ENCODE measurements at regions not wholly inside any gene's neighbourhood (a gene's known extent, or its start where the extent isn't known, plus 50 kb on each side); places are given as distances from the start of the nearest gene placed in this dataset.

DNA sequence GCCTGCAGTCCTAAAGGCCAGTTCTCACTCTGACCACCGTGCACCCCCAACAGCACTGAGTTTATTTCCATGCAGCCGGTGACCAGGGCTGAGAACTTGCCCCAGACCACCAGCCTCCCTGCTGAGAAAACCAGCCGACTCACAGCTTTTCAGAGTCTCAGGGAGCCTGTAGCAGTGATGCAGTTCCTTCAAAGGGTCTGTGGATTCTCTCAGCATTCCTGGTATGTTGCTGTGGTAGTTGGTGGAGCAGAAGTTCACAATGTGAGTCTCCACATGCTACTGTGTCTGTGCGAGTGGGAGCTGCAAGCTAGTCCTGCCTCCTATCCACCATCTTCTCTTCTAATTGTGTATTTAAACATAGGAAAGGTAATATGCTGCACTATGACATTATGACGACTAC, 254.9 kb upstream of the KLF12 start:
- H3K36me3 Mint-ChIP-seq, result peaks cover 63% of the 10 kb centered on the region
- H3K9me3 Mint-ChIP-seq, result peaks cover 0 to 26% (median 6%) of the 10 kb centered on the region in 7 donors

DNA sequence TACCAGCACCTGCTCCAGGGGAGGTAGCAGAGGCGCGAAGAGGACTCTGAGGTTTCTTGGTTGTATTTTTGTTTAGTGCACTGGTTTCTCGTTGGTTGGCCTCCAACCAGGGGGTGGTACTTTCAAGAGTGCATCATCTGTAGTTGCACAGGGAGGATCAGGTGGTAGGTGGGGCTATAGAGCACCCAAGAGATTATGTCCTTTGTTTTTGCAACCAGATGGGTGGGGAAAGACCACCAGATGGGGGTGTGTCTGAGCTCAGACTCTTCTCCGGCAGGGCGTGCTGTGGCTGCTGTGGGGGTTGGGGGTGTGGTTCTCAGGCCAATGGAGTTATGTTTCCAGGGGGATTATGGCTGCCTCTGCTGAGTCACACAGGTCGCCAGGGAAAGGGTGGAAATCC, 254.4 kb upstream of the KLF12 start:
- ATAC-seq (ENCODE audit: low read depth in 2 of 2), result no peak
- Mint-ChIP-seq H3K36me3 (peaks cover 67% of the 10 kb centered on the region), H3K4me3 (no peak overlapping the region), H3K4me1 (peaks cover 0 to 14% (median 8%) of the 10 kb centered on the region in 4 donors), H3K27me3 (no peaks in the 10 kb centered on the region), H3K9me3 (peaks cover 0 to 29% (median 7%) of the 10 kb centered on the region in 7 donors), H3K27ac (no peak overlapping the region)
- DNase-seq, result no peak
- Histone ChIP-seq H3K27ac (ENCODE audit: insufficient read depth, low read length, poor library complexity, severe bottlenecking) (no peak overlapping the region), H3K4me3 (ENCODE audit: low read depth, low read length) (no peak overlapping the region), H3K27me3 (ENCODE audit: control insufficient read depth, insufficient read depth, low read length) (no peaks in the 10 kb centered on the region), H3K36me3 (ENCODE audit: control insufficient read depth, insufficient read depth, low read length) (peaks cover 2% of the 10 kb centered on the region), H3K4me1 (ENCODE audit: control insufficient read depth, insufficient read depth, low read length, poor library complexity, severe bottlenecking) (no peaks in the 10 kb centered on the region), H3K9me3 (ENCODE audit: control insufficient read depth in 2 of 2, low read length in 2 of 2) (no peaks in the 10 kb centered on the region)

More for the DNA sequence above, 254.9 kb upstream of the KLF12 start:
- H3K27me3 ChIP-seq (ENCODE audit: control insufficient read depth, insufficient read depth, low read length), result no peaks in the 10 kb centered on the region
- H3K36me3 ChIP-seq (ENCODE audit: control insufficient read depth, insufficient read depth, low read length), result peaks cover 2% of the 10 kb centered on the region
- H3K27me3 Mint-ChIP-seq, result no peaks in the 10 kb centered on the region
- no peaks in the 10 kb centered on the region for H3K9me3 ChIP-seq (ENCODE audit: control insufficient read depth in 2 of 2, low read length in 2 of 2)
- H3K27ac Mint-ChIP-seq, result no peak overlapping the region
- H3K4me1 Mint-ChIP-seq, result peaks cover 0 to 14% (median 8%) of the 10 kb centered on the region in 4 donors
- H3K4me3 Mint-ChIP-seq, result no peak overlapping the region
- H3K4me3 ChIP-seq (ENCODE audit: low read depth, low read length), result no peak overlapping the region
- ATAC-seq (ENCODE audit: low read depth in 2 of 2), result no peak
- DNase-seq, result no peak
- H3K27ac ChIP-seq (ENCODE audit: insufficient read depth, low read length, poor library complexity, severe bottlenecking), result no peak overlapping the region
- H3K4me1 ChIP-seq (ENCODE audit: control insufficient read depth, insufficient read depth, low read length, poor library complexity, severe bottlenecking), result no peaks in the 10 kb centered on the region

DNA sequence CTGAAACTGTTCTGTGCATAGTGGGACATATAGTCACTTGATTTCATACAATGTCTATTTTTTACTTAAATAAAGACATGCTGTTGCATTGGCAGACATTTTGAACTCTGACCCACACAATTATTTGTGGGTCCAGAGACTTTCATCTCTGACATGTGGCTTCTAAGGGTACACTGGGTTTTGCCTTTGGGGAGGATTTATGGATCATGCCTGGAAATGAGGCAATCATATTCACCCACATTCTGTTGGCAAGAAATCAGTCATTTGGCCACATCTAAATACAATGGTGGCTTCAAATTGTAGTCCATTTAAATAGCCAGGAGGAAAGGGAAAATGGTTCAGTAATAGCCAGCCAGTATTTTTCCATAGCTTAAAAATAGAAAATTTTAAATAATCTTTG, 238.3 kb upstream of the KLF12 start:
- Mint-ChIP-seq H3K4me1 (peaks cover 0 to 16% (median 5%) of the 10 kb centered on the region in 4 donors), H3K27ac (no peak overlapping the region), H3K9me3 (no peaks in the 10 kb centered on the region), H3K4me3 (no peak overlapping the region), H3K36me3 (peaks cover 46% of the 10 kb centered on the region), H3K27me3 (no peaks in the 10 kb centered on the region)
- H3K4me1 ChIP-seq (ENCODE audit: control insufficient read depth, insufficient read depth, low read length, poor library complexity, severe bottlenecking), result no peaks in the 10 kb centered on the region
- H3K27ac ChIP-seq (ENCODE audit: insufficient read depth, low read length, poor library complexity, severe bottlenecking), result no peak overlapping the region
- H3K9me3 ChIP-seq (ENCODE audit: control insufficient read depth in 2 of 2, low read length in 2 of 2), result no peaks in the 10 kb centered on the region
- H3K27me3 ChIP-seq (ENCODE audit: control insufficient read depth, insufficient read depth, low read length), result no peaks in the 10 kb centered on the region
- H3K36me3 ChIP-seq (ENCODE audit: control insufficient read depth, insufficient read depth, low read length), result peaks cover 7% of the 10 kb centered on the region
- DNase-seq, result no peak
- no peak for ATAC-seq (ENCODE audit: low read depth in 2 of 2)
- H3K4me3 ChIP-seq (ENCODE audit: low read depth, low read length), result no peak overlapping the region

DNA sequence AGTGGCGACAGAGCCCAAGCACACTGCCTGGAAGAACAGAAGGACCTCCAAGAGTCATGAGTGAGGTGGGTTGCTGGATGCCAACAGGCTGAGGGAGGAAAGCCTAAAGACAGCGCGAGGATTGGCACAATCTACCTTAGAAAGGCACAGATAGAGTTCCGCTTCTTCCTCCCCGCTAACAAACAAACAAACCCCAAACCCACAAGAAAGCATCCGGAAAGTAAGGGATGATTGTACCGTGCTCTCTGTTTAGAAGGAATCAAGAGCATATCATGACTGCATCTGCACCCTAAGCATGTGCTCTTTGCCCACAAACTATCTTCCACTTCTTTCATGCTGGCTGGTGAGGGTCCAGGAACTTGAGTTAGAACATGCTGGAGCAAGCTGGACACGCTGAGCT, 233.0 kb upstream of the KLF12 start:
- Histone ChIP-seq H3K9me3 (ENCODE audit: control insufficient read depth in 2 of 2, low read length in 2 of 2) (no peaks in the 10 kb centered on the region), H3K4me1 (ENCODE audit: control insufficient read depth, insufficient read depth, low read length, poor library complexity, severe bottlenecking) (no peaks in the 10 kb centered on the region), H3K27me3 (ENCODE audit: control insufficient read depth, insufficient read depth, low read length) (no peaks in the 10 kb centered on the region), H3K27ac (ENCODE audit: insufficient read depth, low read length, poor library complexity, severe bottlenecking) (no peak overlapping the region), H3K36me3 (ENCODE audit: control insufficient read depth, insufficient read depth, low read length) (peaks cover 22% of the 10 kb centered on the region), H3K4me3 (ENCODE audit: low read depth, low read length) (no peak overlapping the region)
- no peak overlapping the region for H3K4me3 Mint-ChIP-seq
- no peak overlapping the region for H3K27ac Mint-ChIP-seq
- no peaks in the 10 kb centered on the region for H3K27me3 Mint-ChIP-seq
- ATAC-seq (ENCODE audit: low read depth in 2 of 2) (no peak), DNase-seq (no peak)
- H3K36me3 Mint-ChIP-seq, result peaks cover 63% of the 10 kb centered on the region
- peaks cover 0 to 12% (median 8%) of the 10 kb centered on the region in 4 donors for H3K4me1 Mint-ChIP-seq
- peaks cover 0 to 4% (median 0%) of the 10 kb centered on the region in 7 donors for H3K9me3 Mint-ChIP-seq

DNA sequence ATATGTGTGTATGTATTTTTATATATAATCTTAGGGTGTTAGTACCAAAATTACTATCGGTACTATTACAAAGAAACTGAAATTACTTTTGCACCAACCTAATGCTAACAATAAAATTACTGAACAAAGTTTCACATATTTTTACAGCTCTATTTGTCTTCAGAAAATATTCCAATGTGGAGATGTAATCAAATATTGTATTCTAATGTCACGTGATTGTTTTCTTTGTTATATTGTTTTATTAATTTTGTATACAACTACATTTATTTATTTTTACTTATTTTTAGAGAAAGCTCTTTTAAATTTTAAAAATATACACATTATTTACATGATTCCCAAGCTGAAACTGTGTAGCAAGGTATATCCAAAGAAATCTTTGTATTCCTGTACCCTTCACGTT, 227.1 kb upstream of the KLF12 start:
- peaks cover 51% of the 10 kb centered on the region for H3K36me3 Mint-ChIP-seq
- H3K4me1 Mint-ChIP-seq, result peaks cover 10 to 18% (median 11%) of the 10 kb centered on the region in 4 donors
- H3K36me3 ChIP-seq (ENCODE audit: control insufficient read depth, insufficient read depth, low read length), result peaks cover 11% of the 10 kb centered on the region

DNA sequence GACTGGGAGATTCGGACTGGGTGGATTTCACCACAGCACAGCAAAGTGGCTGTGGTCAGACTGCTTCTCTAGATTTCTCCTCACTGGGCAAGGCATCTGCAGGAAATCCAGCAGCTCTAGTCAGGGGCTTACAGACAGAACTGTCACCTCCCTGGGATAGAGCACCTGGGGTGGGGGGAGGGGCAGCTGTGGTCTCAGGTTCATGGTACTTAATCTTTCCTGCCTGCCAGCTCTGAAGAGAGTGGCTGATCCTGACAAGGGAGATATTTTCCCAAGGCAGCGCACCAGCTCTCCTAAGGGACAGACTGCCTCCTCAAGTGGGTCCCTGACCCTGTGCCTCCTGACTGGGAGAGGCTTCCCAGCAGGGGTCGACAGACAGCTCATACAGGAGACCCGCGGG, 212.8 kb upstream of the KLF12 start:
- Histone ChIP-seq H3K4me3 (ENCODE audit: low read depth, low read length) (no peak overlapping the region), H3K27me3 (ENCODE audit: control insufficient read depth, insufficient read depth, low read length) (no peaks in the 10 kb centered on the region), H3K36me3 (ENCODE audit: control insufficient read depth, insufficient read depth, low read length) (no peaks in the 10 kb centered on the region), H3K27ac (ENCODE audit: insufficient read depth, low read length, poor library complexity, severe bottlenecking) (no peak overlapping the region), H3K4me1 (ENCODE audit: control insufficient read depth, insufficient read depth, low read length, poor library complexity, severe bottlenecking) (no peaks in the 10 kb centered on the region), H3K9me3 (ENCODE audit: control insufficient read depth in 2 of 2, low read length in 2 of 2) (peaks cover 0 to 5% of the 10 kb centered on the region in 2 experiments)
- H3K27me3 Mint-ChIP-seq, result peaks cover 9% of the 10 kb centered on the region
- peaks cover 0 to 32% (median 12%) of the 10 kb centered on the region in 7 donors for H3K9me3 Mint-ChIP-seq
- ATAC-seq (ENCODE audit: low read depth in 2 of 2) (no peak), DNase-seq (no peak)
- no peak overlapping the region for H3K4me3 Mint-ChIP-seq
- peaks cover 51% of the 10 kb centered on the region for H3K36me3 Mint-ChIP-seq
- H3K27ac Mint-ChIP-seq, result no peak overlapping the region
- H3K4me1 Mint-ChIP-seq, result peaks cover 5 to 33% (median 21%) of the 10 kb centered on the region in 4 donors

More for the DNA sequence above, 227.1 kb upstream of the KLF12 start:
- DNase-seq, result no peak
- Histone ChIP-seq H3K4me1 (ENCODE audit: control insufficient read depth, insufficient read depth, low read length, poor library complexity, severe bottlenecking) (no peaks in the 10 kb centered on the region), H3K9me3 (ENCODE audit: control insufficient read depth in 2 of 2, low read length in 2 of 2) (no peaks in the 10 kb centered on the region), H3K27me3 (ENCODE audit: control insufficient read depth, insufficient read depth, low read length) (no peaks in the 10 kb centered on the region), H3K27ac (ENCODE audit: insufficient read depth, low read length, poor library complexity, severe bottlenecking) (no peak overlapping the region), H3K4me3 (ENCODE audit: low read depth, low read length) (no peak overlapping the region)
- Mint-ChIP-seq H3K27me3 (no peaks in the 10 kb centered on the region), H3K9me3 (peaks cover 0 to 6% (median 0%) of the 10 kb centered on the region in 7 donors), H3K4me3 (no peak overlapping the region), H3K27ac (no peak overlapping the region)
- no peak for ATAC-seq (ENCODE audit: low read depth in 2 of 2)

DNA sequence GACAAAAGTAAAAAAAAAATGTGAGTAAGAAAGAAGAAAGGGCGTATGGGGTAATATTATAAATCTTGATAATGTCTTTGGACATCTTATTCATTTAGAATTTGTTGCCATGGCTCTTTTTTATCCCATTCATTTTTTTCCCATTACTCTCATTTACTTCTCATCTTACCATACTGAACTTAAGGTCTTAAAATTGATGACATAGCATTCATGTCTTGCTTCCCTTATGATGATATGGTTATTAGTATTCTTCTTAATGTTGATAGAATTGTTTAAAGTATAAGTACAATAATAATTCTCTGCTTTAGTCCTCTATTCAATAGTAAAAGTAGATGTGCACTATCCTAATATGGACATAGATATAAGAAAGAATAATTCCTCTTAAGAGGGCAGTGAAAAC, 204.1 kb upstream of the KLF12 start:
- no peak overlapping the region for H3K27ac Mint-ChIP-seq
- Histone ChIP-seq H3K27me3 (ENCODE audit: control insufficient read depth, insufficient read depth, low read length) (no peaks in the 10 kb centered on the region), H3K27ac (ENCODE audit: insufficient read depth, low read length, poor library complexity, severe bottlenecking) (no peak overlapping the region), H3K36me3 (ENCODE audit: control insufficient read depth, insufficient read depth, low read length) (no peaks in the 10 kb centered on the region), H3K9me3 (ENCODE audit: control insufficient read depth in 2 of 2, low read length in 2 of 2) (no peaks in the 10 kb centered on the region), H3K4me3 (ENCODE audit: low read depth, low read length) (no peak overlapping the region), H3K4me1 (ENCODE audit: control insufficient read depth, insufficient read depth, low read length, poor library complexity, severe bottlenecking) (no peaks in the 10 kb centered on the region)
- no peak overlapping the region for H3K4me3 Mint-ChIP-seq
- DNase-seq (no peak), ATAC-seq (ENCODE audit: low read depth in 2 of 2) (no peak)
- peaks cover 0 to 31% (median 11%) of the 10 kb centered on the region in 4 donors for H3K4me1 Mint-ChIP-seq
- H3K9me3 Mint-ChIP-seq, result peaks cover 0 to 21% (median 5%) of the 10 kb centered on the region in 7 donors
- peaks cover 46% of the 10 kb centered on the region for H3K36me3 Mint-ChIP-seq
- H3K27me3 Mint-ChIP-seq, result peaks cover 19% of the 10 kb centered on the region

DNA sequence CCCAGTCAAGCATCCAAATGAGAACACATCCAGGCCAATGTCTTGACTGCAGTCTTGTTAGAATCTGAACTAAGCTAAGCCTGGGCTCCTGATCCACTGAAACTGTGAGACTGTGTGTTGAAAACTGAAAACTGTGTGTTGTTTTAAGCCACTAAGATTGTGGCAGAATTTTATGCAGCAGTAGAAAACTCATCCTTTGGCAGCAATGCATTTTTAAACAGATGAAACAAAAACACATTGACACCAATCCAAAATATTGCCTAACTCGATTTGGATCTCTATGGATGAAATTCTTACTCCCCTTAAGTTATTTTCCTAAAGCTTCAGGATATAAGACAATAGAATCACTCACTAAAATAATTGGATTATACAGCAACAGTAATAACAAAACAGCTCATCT, 202.3 kb upstream of the KLF12 start:
- Histone ChIP-seq H3K36me3 (ENCODE audit: control insufficient read depth, insufficient read depth, low read length) (no peaks in the 10 kb centered on the region), H3K4me3 (ENCODE audit: low read depth, low read length) (no peak overlapping the region), H3K9me3 (ENCODE audit: control insufficient read depth in 2 of 2, low read length in 2 of 2) (no peaks in the 10 kb centered on the region), H3K4me1 (ENCODE audit: control insufficient read depth, insufficient read depth, low read length, poor library complexity, severe bottlenecking) (no peaks in the 10 kb centered on the region), H3K27ac (ENCODE audit: insufficient read depth, low read length, poor library complexity, severe bottlenecking) (no peak overlapping the region), H3K27me3 (ENCODE audit: control insufficient read depth, insufficient read depth, low read length) (no peaks in the 10 kb centered on the region)
- Mint-ChIP-seq H3K27me3 (peaks cover 16% of the 10 kb centered on the region), H3K27ac (no peak overlapping the region), H3K9me3 (peaks cover 0 to 10% (median 0%) of the 10 kb centered on the region in 7 donors), H3K4me1 (peaks cover 0 to 21% (median 7%) of the 10 kb centered on the region in 4 donors), H3K36me3 (peaks cover 34% of the 10 kb centered on the region), H3K4me3 (no peak overlapping the region)
- DNase-seq (no peak), ATAC-seq (ENCODE audit: low read depth in 2 of 2) (no peak)
